ENCODE measurements at regions not wholly inside any gene's neighbourhood (a gene's known extent, or its start where the extent isn't known, plus 50 kb on each side); places are given as distances from the start of the nearest gene placed in this dataset.

DNA sequence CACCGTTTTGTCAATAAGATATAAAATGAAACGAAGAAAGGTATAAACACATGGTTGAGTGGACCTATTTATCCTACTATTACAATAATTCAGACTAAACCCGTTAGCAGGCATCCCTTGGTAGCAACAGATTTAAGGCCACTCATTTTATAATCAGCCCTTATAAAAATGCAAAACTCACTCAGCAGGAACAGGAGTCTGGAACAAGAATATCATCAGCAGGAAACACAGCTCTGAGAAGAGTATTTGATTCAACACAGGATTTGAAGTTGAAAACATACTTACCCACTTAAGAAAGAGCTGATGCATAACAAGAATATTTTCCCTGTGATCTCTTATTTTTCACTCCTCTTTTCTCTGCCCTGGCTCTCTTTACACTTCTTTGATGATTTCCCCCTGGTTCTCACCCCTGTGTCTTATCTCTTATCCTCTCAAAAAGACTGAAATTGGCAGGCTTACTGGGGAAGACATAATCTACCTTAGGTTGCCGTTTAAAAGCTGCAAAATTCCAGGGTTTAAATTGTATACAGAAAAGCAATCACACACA lies 1722.7 kb downstream of the SLITRK5 start:
- ChIA-PET CTCF (no interaction called here), POLR2A (no interaction called here), RAD21 (ENCODE audit: low non-redundant PET in 1 of 2, low total read pairs in 2 of 2, uncharacterized antibody in 2 of 2, unreplicated experiment in 2 of 2) (no interaction called here)
- intact Hi-C loops (cut with micrococcal nuclease): no loop called here
- Histone ChIP-seq H2AFZ (ENCODE audit: low read depth, low read length, poor library complexity, severe bottlenecking) (no peak overlapping the region), H3K27ac (ENCODE audit: low read depth, low read length) (no peak overlapping the region), H4K20me1 (ENCODE audit: insufficient read depth) (no peaks in the 10 kb centered on the region), H3K9me2 (ENCODE audit: insufficient read depth) (no peaks in the 10 kb centered on the region), H3K9me3 (ENCODE audit: control insufficient read depth in 1 of 2, insufficient read depth in 1 of 2, low read depth in 1 of 2, low read length in 2 of 2) (no peaks in the 10 kb centered on the region), H3K27me3 (ENCODE audit: insufficient read depth, low read length) (no peaks in the 10 kb centered on the region), H3K4me1 (ENCODE audit: control insufficient read depth in 1 of 2, insufficient read depth in 2 of 2, low read length in 2 of 2) (no peaks in the 10 kb centered on the region), H3K36me3 (ENCODE audit: control insufficient read depth in 1 of 2, insufficient read depth in 2 of 2, low read length in 2 of 2) (no peaks in the 10 kb centered on the region), H3K79me2 (ENCODE audit: insufficient read depth, low read length) (no peaks in the 10 kb centered on the region), H3K4me2 (ENCODE audit: low read length) (no peak overlapping the region), H3K9ac (ENCODE audit: low read length) (no peak overlapping the region), H3K4me3 (replicated peaks in 1 of 2; ENCODE audit: low read depth in 1 of 2, low read length in 2 of 2) (no peak overlapping the region)
- TF ChIP-seq ELF1 (IDR thresholded peaks at IDR 0.05; ENCODE audit: borderline replicate concordance, low read depth) (no peak), SRF (IDR thresholded peaks at IDR 0.05; ENCODE audit: low read depth) (no peak)
- TF ChIP-seq, protein P1, sequence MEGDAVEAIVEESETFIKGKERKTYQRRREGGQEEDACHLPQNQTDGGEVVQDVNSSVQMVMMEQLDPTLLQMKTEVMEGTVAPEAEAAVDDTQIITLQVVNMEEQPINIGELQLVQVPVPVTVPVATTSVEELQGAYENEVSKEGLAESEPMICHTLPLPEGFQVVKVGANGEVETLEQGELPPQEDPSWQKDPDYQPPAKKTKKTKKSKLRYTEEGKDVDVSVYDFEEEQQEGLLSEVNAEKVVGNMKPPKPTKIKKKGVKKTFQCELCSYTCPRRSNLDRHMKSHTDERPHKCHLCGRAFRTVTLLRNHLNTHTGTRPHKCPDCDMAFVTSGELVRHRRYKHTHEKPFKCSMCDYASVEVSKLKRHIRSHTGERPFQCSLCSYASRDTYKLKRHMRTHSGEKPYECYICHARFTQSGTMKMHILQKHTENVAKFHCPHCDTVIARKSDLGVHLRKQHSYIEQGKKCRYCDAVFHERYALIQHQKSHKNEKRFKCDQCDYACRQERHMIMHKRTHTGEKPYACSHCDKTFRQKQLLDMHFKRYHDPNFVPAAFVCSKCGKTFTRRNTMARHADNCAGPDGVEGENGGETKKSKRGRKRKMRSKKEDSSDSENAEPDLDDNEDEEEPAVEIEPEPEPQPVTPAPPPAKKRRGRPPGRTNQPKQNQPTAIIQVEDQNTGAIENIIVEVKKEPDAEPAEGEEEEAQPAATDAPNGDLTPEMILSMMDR (IDR thresholded peaks at IDR 0.05 in 2 of 3, conservative IDR thresholded peaks at IDR 0.05 in 1 of 3; ENCODE audit: borderline replicate concordance in 1 of 3, insufficient read depth in 1 of 3, low read depth in 2 of 3, low read length in 2 of 3): no peak
- BruUV-seq (replicated peaks): no TSS peak
- DNase-seq (ENCODE audit: low read depth, low spot score) (no peak), ATAC-seq (no peak)

- H3K79me2 ChIP-seq (ENCODE audit: insufficient read depth, low read length): no peaks in the 10 kb centered on the region
- no peak for DNase-seq (ENCODE audit: low read depth, low spot score)
- no peak overlapping the region for H3K4me2 ChIP-seq (ENCODE audit: low read length)
- no peaks in the 10 kb centered on the region for H3K9me2 ChIP-seq (ENCODE audit: insufficient read depth)
- ChIA-PET POLR2A (no interaction called here), RAD21 (ENCODE audit: low non-redundant PET in 1 of 2, low total read pairs in 2 of 2, uncharacterized antibody in 2 of 2, unreplicated experiment in 2 of 2) (no interaction called here), CTCF (no interaction called here)
- no peaks in the 10 kb centered on the region for H3K4me1 ChIP-seq (ENCODE audit: control insufficient read depth in 1 of 2, insufficient read depth in 2 of 2, low read length in 2 of 2)
- H4K20me1 ChIP-seq (ENCODE audit: insufficient read depth): no peaks in the 10 kb centered on the region
- H3K9ac ChIP-seq (ENCODE audit: low read length): no peak overlapping the region
- H3K4me3 ChIP-seq (replicated peaks in 1 of 2; ENCODE audit: low read depth in 1 of 2, low read length in 2 of 2): no peak overlapping the region
- no peaks in the 10 kb centered on the region for H3K9me3 ChIP-seq (ENCODE audit: control insufficient read depth in 1 of 2, insufficient read depth in 1 of 2, low read depth in 1 of 2, low read length in 2 of 2)
- intact Hi-C loops (cut with micrococcal nuclease): no loop called here
- no peak overlapping the region for H2AFZ ChIP-seq (ENCODE audit: low read depth, low read length, poor library complexity, severe bottlenecking)
- no TSS peak for BruUV-seq (replicated peaks)
- H3K27me3 ChIP-seq (ENCODE audit: insufficient read depth, low read length): no peaks in the 10 kb centered on the region
- no peak for ATAC-seq
- no peaks in the 10 kb centered on the region for H3K36me3 ChIP-seq (ENCODE audit: control insufficient read depth in 1 of 2, insufficient read depth in 2 of 2, low read length in 2 of 2)
- H3K27ac ChIP-seq (ENCODE audit: low read depth, low read length): no peak overlapping the region
- no peak for TF ChIP-seq ZNF274 (IDR thresholded peaks at IDR 0.05; ENCODE audit: low read depth, low read length)
- TF ChIP-seq SRF (IDR thresholded peaks at IDR 0.05; ENCODE audit: low read depth): no peak
- no peak for TF ChIP-seq ZFX (IDR thresholded peaks at IDR 0.05)
- no peak for TF ChIP-seq SP1 (IDR thresholded peaks at IDR 0.05; ENCODE audit: low read depth)
- TF ChIP-seq, protein P2, sequence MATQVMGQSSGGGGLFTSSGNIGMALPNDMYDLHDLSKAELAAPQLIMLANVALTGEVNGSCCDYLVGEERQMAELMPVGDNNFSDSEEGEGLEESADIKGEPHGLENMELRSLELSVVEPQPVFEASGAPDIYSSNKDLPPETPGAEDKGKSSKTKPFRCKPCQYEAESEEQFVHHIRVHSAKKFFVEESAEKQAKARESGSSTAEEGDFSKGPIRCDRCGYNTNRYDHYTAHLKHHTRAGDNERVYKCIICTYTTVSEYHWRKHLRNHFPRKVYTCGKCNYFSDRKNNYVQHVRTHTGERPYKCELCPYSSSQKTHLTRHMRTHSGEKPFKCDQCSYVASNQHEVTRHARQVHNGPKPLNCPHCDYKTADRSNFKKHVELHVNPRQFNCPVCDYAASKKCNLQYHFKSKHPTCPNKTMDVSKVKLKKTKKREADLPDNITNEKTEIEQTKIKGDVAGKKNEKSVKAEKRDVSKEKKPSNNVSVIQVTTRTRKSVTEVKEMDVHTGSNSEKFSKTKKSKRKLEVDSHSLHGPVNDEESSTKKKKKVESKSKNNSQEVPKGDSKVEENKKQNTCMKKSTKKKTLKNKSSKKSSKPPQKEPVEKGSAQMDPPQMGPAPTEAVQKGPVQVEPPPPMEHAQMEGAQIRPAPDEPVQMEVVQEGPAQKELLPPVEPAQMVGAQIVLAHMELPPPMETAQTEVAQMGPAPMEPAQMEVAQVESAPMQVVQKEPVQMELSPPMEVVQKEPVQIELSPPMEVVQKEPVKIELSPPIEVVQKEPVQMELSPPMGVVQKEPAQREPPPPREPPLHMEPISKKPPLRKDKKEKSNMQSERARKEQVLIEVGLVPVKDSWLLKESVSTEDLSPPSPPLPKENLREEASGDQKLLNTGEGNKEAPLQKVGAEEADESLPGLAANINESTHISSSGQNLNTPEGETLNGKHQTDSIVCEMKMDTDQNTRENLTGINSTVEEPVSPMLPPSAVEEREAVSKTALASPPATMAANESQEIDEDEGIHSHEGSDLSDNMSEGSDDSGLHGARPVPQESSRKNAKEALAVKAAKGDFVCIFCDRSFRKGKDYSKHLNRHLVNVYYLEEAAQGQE (IDR thresholded peaks at IDR 0.05; ENCODE audit: low read depth): no peak
- no peak for TF ChIP-seq FOSL1 (IDR thresholded peaks at IDR 0.05; ENCODE audit: low read depth)
- TF ChIP-seq TCF7L2 (IDR thresholded peaks at IDR 0.05; ENCODE audit: borderline replicate concordance, extremely low read depth, insufficient read depth, insufficient read length): no peak
- TF ChIP-seq CEBPB (IDR thresholded peaks at IDR 0.05; ENCODE audit: low read depth): no peak
- no peak for TF ChIP-seq RAD21 (IDR thresholded peaks at IDR 0.05; ENCODE audit: low read depth)
- TF ChIP-seq, protein P1 (IDR thresholded peaks at IDR 0.05 in 2 of 3, conservative IDR thresholded peaks at IDR 0.05 in 1 of 3; ENCODE audit: borderline replicate concordance in 1 of 3, insufficient read depth in 1 of 3, low read depth in 2 of 3, low read length in 2 of 3): no peak
- no peak for TF ChIP-seq ELF1 (IDR thresholded peaks at IDR 0.05; ENCODE audit: borderline replicate concordance, low read depth)
- TF ChIP-seq, protein P3, sequence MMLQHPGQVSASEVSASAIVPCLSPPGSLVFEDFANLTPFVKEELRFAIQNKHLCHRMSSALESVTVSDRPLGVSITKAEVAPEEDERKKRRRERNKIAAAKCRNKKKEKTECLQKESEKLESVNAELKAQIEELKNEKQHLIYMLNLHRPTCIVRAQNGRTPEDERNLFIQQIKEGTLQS (IDR thresholded peaks at IDR 0.05): no peak
These were observed 1730.1 kb downstream of the SLITRK5 start for GRCh38 chr13:89401264-89401675.

Data from HCT116 (cell line).